SK-N-SH (cell line): ENCODE measurements at regions not wholly inside any gene's neighbourhood (a gene's known extent, or its start where the extent isn't known, plus 50 kb on each side); places are given as distances from the start of the nearest gene placed in this dataset.

Experiments
- CTCF ChIP-seq: fragments of 200-600 bp; sonication (generic); IDR thresholded peaks from 2 replicates; pipeline ENCODE4 v1.6.1; 2017; ENCODE audit warnings: antibody characterized with exemption, mild to moderate bottlenecking, moderate library complexity
- EP300 ChIP-seq, 2 experiments: IDR thresholded peaks; 2 replicates each; pipeline versions ENCODE4 v1.4.0 to v1.6.1; 2012; ENCODE audit warnings: borderline replicate concordance in 1 of 2, low read depth in 1 of 2, low read length in 1 of 2
- MAX ChIP-seq: IDR thresholded peaks from 2 replicates; pipeline ENCODE4 v1.4.0; 2012; ENCODE audit warnings: low read depth
- POLR2AphosphoS5 ChIP-seq: IDR thresholded peaks from 2 replicates; pipeline ENCODE4 v1.6.1; 2012; ENCODE audit warnings: low read depth, low read length
- RAD21 ChIP-seq: IDR thresholded peaks from 2 replicates; pipeline ENCODE4 v1.6.1; 2012; ENCODE audit warnings: mild to moderate bottlenecking, low read length
- REST ChIP-seq: IDR thresholded peaks from 2 replicates; pipeline ENCODE4 v1.6.1; 2012; ENCODE audit warnings: mild to moderate bottlenecking, low read depth, low read length, moderate library complexity
- RFX5 ChIP-seq: IDR thresholded peaks from 2 replicates; pipeline ENCODE4 v1.6.1; 2012; ENCODE audit warnings: mild to moderate bottlenecking, improper control_type of control experiment, low read length
- SIN3A ChIP-seq: IDR thresholded peaks from 2 replicates; pipeline ENCODE4 v1.6.1; 2012; ENCODE audit warnings: low read depth, mild to moderate bottlenecking, low read length, moderate library complexity, borderline replicate concordance
- USF2 ChIP-seq: fragments of 150-350 bp; IDR thresholded peaks from 2 replicates; pipeline ENCODE4 v1.6.1; 2017; ENCODE audit warnings: antibody characterized with exemption, low read length, low read depth, borderline replicate concordance

- TF ChIP-seq MAX (no peak), POLR2AphosphoS5 (no peak), CTCF (no peak), SIN3A (no peak), REST (no peak), RAD21 (no peak), EP300 (IDR thresholded peaks at IDR 0.05; ENCODE audit: borderline replicate concordance in 1 of 2, low read depth in 1 of 2, low read length in 1 of 2) (no peak), RFX5 (no peak), USF2 (no peak)
Measured at GRCh38 chr17:36817483-36818048, 119.7 kb upstream of the LHX1 start.
